Ramos (cell line): ENCODE measurements at regions not wholly inside any gene's neighbourhood (a gene's known extent, or its start where the extent isn't known, plus 50 kb on each side); places are given as distances from the start of the nearest gene placed in this dataset.

Experiments used
- in situ Hi-C: fragments of 300-500 bp; cut with MboI; formaldehyde crosslinking; loops from one replicate; pipeline ENCODE4 v1.14.3; 2022; ENCODE audit warnings: low sequenced_read_pairs; ENCODE audit not compliant: unreplicated experiment

DNA sequence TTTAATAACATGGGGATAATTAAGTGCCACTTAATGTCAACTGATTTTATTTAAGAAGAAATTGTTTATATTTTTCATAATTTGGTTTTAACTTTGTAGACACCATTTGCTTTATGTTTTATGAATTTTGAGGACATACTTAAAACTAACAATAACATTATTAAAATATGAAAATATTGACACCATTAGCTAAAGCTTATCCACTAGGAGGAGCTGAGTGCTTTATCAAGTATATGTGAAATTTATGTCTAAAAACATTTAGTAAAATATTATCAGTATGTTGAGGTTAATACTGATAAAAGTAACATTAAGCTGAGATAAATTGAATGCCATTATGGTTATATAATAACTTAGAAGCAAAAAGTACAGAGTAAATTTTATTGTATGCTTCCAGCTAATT, 622.1 kb downstream of the ARL4A start:
- in situ Hi-C loops: no loop called here

DNA sequence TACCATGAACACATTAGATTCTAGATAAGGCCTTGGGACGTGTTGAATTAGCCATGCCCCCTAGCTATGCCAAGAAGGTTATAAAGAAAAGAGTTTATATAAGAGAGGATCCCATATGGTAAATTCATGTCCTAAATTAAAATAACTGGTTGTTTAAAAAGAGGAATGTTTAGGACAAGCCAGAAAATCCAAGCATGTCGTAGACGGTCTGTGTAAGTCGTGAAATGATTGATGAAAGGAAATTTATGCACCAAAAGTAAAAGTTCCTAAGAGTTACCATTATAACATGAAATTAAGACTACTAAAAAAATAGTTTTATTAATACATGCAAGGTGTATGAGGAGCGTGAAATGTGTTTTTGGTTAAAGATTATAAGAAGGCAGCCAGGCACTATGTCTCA, 624.9 kb downstream of the ARL4A start:
- in situ Hi-C loops: no loop called here

DNA sequence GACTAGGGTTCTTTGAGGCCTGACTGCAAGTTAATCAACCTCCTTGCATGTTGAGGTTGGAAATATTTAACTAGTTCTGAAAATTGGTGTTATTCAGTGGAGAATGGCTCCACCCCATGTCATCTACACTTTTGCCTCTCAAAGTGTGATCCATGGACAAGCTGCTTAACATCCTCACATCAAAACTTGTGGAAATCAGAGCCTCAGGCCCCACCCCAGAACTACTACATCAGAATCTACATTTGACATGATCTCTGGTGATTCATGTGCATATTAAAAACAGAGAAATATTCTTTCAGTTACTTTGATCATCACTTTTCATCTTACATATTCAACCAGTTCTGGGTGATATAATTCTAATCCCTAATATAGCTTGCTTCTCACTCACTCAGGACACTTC, 632.9 kb downstream of the ARL4A start:
- in situ Hi-C loops: no loop called here

DNA sequence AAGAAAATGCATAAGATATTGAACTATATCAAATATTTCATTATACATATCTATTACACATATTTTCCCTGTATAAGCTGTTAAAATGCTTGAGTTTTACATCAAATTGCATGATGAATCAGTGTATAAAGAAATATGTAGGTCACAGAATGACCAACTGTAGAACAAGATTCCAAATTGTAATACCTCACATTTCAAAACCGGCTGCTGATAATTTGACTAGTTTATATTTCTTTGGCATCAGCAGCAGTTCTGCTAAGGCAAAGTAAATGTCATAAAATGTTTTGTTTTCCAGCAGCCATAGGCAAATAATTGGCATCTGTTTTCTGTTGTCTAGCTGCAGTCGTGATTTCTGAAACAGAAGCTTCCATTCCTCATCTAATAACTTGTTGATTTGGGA, 633.9 kb downstream of the ARL4A start:
- in situ Hi-C loops: no loop called here

DNA sequence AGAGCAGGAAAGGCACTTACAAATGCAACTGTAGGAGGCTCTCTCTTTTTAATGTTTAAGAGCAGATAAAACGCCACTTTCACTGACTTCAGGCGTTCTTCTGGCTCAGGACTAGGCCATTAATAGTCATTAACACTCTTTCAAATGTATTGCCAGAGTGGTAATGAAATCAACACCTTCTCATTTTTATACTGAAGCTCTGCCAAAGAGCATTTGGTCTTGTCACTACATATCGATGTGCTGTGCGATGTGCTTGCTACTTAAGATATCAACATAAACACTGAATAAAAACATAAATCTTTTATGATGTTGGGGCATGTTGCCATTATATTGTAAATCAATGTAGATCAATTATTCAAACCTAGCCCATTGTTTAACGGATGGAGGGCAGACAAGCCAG, 634.7 kb downstream of the ARL4A start:
- in situ Hi-C loops: no loop called here

DNA sequence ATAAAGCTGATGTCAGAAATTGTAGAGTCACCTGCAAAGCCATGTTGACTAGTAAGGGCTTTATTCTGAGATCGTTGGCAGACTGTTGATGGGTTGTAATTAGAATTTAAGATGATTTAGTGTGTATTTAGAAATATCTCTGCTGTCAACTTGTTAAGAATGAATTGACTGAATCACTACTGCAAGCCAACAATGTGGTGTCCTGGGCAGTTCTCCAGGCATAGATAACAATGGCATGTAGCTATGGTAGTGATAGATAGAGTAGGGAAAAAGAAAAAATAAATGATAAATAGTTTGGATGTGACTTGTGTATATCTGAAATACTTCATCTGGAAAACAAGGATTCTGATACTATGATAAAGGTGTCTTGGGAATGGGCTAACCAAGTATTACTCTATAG, 640.2 kb downstream of the ARL4A start:
- in situ Hi-C loops: no loop called here

DNA sequence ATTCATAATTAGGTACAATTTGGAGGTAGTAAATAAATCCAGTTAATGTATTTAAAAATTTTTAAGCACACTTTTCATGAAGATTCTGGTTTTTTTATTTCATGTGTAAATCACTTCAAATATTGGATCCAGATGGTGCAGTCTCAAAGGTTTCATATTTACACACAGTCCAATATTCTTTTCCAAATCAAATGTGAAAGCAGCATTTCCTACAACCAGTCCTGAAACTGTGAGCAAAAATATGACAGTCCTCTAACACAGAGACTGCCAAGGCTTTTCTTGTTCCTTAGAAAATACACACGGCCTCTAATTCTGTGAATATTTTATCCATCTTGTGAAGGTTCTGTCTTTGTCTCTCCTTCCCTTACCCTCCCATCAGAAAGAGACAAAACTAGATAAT, 645.9 kb downstream of the ARL4A start:
- in situ Hi-C loops: no loop called here

DNA sequence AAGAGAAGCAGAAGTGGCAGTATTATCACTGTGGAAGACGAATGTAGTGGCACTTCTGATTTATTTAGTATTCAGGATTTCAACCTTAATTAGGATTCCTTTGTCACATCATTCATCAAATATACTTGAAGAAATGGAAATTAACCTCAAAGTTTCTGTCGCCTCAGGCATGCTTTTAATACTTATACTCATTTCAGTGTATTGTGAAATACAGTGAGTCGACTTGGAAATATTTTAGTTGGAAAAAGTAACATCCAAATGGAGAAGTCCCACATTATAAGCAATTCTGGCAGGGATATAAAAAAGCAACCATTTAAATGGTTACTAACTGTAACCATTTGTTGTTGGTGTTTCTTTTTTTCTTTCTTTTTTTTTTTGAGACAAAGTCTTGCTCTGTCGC, 648.8 kb downstream of the ARL4A start:
- in situ Hi-C loops: no loop called here

DNA sequence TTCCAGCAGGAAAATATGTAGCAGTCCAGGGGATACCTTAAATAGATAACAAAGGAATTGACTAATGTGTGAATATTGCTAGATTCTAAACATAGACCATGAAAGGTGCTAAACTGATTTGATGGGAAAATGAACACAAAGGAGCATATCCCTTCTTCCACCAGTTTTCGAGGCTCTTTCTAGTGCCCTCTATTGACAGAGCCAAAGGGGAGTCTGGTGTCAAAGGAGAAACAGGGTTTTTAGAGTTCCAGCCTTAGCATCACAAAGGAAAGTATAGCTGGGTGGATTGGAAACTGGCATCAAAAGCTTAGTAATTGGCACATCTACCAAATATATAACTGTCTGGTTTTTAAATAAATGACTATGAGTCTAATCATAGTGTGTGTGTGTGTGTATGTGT, 636.8 kb downstream of the ETV1 start:
- in situ Hi-C loops: no loop called here

DNA sequence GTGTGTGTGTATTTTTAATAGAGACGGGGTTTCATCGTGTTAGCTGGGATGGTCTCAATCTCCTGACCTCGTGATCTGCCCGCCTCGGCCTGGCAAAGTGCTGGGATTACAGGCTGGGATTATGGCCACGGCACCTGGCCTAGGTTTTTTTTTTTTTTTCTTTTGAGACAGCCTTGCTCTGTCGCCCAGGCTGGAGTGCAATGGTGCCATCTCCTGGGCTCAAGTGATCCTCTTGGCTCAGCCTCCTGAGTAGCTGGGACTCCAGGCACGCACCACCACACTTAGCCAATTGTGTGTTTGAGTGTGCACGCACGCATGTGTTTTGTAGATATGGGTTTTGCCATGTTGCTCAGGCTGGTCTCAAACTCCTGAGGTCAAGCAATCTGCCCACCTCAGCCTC, 629.8 kb downstream of the ETV1 start:
- in situ Hi-C loops: no loop called here

DNA sequence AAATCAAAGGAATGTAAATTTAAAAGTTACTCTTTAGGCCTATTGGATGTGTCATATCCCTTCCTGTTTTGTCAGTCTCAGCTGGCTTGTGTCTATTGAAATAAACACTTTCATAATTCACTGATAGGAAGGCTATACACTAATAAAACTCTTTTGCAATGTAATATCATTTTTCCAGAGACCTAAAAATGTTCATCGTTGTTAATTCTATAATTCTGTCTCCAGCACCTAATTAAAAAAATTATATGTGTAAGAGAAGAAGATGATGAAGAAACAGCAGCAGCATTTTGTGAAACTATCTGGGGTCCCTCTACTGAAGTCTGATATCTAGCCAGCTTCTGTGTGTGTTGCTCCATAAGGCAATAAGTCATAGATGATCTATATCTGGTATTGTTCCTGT, 602.7 kb downstream of the ETV1 start:
- in situ Hi-C loops: no loop called here

DNA sequence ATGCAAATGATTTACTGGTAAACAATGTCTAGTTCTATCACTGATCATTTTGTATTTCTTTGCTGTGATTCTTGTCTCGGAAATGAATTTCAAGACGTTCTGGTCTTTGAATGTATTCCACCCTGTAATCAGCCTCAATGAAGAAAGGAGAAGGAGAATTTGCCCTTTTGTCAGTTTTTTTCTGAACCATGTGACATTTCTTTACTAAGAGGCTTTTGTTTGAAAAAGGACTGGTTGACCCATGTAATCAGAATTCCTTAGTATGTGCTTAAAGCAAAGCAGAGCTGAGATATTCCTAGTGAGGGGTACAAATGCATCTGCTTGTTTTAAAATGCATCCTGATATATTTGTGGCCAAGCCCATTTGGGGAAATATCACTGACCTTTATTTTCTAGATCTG, 581.6 kb downstream of the ETV1 start:
- in situ Hi-C loops: no loop called here

DNA sequence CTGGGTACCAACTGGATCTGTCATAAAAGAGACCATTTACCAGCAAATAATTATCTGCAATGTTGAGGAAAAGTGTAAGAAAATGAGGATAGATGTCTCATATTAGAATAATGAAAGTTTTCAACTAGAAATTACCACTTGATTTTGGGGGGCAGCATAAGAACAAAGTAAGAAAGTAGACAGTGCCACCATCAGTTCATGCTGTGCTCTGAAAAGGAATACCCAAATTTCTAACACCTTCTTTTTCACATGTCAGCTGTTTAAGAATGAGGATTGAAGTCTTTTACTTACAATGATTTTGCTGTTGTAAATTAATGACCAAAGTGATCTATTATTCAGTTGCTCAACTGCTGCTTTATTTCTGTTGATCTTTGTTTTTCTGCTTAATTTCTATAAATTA, 578.3 kb downstream of the ETV1 start:
- in situ Hi-C loops: no loop called here

DNA sequence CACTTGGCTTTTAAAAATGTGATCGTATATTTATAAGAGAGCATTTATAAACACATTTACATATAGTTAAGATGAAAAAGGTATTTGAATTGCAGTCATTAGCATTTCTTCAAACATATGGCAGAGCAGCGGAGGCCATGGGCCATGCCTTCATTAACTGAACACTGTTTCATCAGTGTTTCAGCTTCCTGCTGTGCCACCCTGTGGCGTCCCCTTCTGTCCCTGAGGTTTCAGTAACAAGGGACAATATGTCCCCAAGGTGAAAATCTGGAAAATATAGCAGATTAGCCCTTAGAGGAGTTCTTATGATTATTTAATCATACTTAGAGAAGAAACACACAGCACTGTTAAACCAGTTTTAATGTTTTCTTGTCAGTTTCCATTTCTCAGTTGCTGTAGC, 577.8 kb downstream of the ETV1 start:
- in situ Hi-C loops: no loop called here

DNA sequence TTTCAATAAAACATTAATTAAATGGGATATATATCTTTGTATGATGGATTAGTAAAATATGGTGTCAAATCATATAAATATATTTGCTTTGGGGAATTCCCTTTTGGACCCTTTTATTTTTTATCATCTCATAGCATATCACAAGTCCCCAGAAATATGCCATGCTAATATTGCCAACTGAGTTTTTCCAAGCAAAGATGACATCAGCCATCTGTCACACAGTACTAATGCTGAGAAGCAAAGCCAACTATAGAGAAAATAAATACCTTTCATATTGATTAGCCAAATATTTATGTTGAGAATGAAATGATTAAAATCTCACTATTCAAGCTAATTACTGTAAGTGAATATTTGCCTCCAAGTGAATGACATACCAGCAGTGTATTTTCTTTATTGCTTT, 575.3 kb downstream of the ETV1 start:
- in situ Hi-C loops: no loop called here

DNA sequence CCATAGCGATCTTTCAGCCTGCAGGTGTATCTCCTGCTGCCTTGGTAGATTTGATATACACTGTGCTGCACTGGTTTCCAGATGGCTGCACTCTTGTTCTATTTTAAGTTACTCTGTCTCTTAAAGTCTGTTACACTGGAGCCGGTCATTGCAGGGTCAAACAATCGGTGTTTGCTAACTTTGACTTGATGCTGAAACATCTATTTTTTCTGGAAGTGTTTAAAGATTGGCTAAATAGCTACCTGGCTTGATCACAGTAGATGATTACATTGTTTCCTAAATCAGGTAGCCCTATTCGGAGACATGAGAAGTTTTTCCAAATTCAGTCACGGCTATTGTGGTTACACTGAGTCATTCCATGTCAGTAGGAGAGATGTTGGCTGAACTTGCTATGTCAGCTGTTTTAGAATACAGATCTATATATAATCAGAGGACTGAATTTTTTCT, 574.8 kb downstream of the ETV1 start:
- in situ Hi-C loops: no loop called here

DNA sequence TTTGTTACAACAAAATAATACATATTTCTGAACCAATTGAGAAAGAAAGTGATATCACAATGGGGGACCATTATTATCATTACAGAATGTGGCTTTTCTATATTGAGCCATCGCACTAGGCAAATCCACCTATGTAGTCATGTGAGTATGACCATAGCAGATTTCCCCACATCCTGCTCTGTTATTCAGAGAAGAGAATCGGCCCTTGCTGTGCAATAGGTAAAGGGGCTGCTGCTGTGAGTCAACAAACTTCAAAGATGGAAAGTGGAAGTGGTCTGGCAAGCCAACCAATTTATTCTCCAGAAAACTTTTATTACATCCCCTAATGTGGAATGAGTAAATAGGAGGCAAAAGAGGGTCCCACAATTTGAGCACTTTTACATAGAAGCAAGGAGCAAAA, 573.4 kb downstream of the ETV1 start:
- in situ Hi-C loops: no loop called here

DNA sequence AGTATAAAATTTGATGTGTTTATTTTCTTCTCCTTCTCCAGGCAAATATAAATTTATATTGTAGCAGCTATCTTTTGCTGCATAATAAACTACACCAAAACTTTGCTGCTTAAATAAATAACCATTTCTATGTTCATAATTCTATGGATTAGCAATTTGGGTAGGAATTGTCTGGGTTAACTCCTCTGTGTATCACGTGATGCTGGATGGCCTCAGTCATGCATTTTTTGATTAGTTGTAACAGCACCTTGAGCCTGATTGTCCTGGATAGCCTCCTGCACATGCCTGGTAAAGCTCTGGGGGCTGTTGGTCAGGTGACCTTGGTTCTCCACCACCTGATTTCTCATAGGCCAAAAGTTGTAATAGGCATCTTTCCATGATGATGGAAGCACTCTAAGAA, 572.9 kb downstream of the ETV1 start:
- in situ Hi-C loops: no loop called here

DNA sequence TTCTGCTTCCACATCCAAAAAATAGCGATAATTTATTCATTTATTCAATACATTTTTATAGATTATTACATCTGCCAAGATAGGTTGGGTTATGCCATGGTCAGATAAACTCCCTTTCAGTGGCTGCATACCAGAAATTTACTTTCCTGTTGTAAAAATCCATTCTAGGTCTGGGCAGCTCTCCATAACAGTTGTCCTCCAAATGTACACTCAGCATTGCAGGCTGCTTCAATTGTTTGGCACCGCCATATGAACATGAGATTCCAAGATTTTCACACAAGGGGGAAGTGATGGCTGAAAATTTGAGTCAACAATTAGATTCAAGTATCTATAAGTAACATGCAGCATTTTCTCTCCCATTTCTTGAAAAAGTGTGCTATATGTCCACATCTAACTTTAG, 568.7 kb downstream of the ETV1 start:
- in situ Hi-C loops: no loop called here

DNA sequence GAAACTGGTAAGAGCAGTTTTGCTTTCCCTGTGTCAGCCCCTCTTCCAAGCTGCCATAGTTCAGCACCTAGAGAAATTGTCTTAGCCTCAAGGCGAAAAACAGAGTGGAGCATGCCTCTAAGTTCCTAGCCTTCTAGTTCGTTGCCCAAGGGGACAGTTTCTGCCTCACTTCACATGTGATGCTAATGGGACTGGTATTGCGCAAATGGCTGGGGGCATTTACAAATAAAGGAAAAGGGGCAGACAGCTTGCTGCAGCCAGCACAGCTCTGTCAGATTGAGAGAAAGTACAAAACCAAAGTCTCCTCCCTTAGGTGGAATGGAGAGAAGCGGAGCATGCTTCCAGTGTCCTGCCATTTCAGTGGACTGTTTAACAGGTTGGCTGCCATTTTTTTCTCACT, 567.7 kb downstream of the ETV1 start:
- in situ Hi-C loops: no loop called here

DNA sequence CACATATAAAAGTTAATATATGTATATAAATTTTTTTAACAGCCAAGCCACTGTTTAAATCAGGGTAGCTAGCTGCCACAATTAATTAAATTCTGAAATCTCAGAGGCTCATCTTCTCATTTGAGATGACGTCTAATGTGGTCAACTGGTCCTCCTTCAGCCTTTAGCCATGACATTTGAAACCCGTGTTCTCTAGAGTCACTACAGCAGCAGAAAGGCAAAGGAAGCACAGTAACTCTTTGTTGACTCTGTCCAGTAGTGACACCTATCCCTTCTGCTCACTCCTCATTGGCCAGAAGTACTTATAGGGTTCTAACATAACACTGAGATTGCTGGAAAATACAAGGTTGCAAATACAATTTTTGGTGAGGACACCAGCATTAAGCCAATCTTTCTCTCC, 555.5 kb downstream of the ETV1 start:
- in situ Hi-C loops: no loop called here

DNA sequence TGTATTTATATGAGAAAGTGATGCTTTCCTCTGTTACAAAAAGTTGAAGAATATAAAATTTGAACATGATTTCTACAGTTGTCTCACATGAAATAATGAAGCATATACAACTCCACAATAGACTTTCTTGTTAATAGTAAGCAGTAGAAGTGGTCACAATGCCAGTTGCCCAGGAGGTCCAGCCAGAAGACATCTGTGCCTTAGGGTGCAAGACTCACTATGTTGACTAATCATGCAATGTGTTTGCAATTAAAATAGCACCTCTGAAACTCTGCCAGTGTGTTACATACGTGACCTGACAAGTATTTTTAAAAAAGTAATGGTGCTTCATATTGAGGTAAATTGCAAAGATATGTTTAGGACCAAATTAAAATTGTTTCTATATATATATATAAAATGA, 547.2 kb downstream of the ETV1 start:
- in situ Hi-C loops: no loop called here

DNA sequence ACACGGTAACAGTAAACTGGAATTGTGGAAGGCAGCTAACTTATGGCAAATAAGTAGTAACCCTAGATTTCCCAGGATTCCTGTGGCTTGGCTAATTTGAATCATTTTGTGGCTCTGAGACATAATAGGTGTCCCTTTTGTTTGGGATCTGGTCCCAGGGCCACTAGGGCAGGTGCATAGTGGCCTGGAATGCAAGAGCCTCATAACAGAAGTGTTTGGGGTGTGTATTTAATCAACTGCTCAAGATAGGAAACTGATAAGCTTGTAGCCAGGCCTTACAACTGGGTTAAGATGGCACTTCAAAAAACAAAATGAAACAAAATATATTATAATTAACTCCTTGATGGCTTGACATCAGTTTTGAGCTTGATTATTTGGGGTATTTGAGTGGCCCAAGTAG, 541.8 kb downstream of the ETV1 start:
- in situ Hi-C loops: no loop called here
